Astrocyte (in vitro differentiated cells and primary cell): ENCODE measurements at regions not wholly inside any gene's neighbourhood (a gene's known extent, or its start where the extent isn't known, plus 50 kb on each side); places are given as distances from the start of the nearest gene placed in this dataset.

Experiments
- DNase-seq: peaks from one replicate; pipeline ENCODE4 v3.0.0-alpha.2; 2010; ENCODE audit warnings: low read depth
- FAIRE-seq: peaks from 2 replicates; lab custom pipeline; 2011; peaks lifted over from hg19 to GRCh38; lab: Jason Lieb, UNC
- H2AFZ ChIP-seq: 2 replicates; pipeline ENCODE4 v1.6.0; 2012; ENCODE audit warnings: low read depth, low read length, inconsistent platforms
- H3K27ac ChIP-seq: 2 replicates; pipeline ENCODE4 v1.5.1; 2011; ENCODE audit warnings: low read depth, low read length, inconsistent platforms
- H3K27me3 ChIP-seq: 2 replicates; pipeline ENCODE4 v1.6.0; 2011; ENCODE audit warnings: low read length, inconsistent platforms; ENCODE audit not compliant: insufficient read depth
- H3K36me3 ChIP-seq: 2 replicates; pipeline ENCODE4 v1.5.1; 2011; ENCODE audit warnings: low read length, inconsistent platforms; ENCODE audit not compliant: insufficient read depth
- H3K4me1 ChIP-seq: 2 replicates; pipeline ENCODE4 v1.5.1; 2011; ENCODE audit warnings: low read length, inconsistent platforms; ENCODE audit not compliant: insufficient read depth
- H3K4me2 ChIP-seq: 2 replicates; pipeline ENCODE4 v1.6.0; 2012; ENCODE audit warnings: low read length, inconsistent platforms
- H3K4me3 ChIP-seq: 2 replicates; pipeline ENCODE4 v1.5.1; 2011; ENCODE audit warnings: low read depth, mild to moderate bottlenecking, low read length, inconsistent platforms; ENCODE audit not compliant: insufficient read depth
- H3K79me2 ChIP-seq: 2 replicates; pipeline ENCODE4 v1.6.0; 2012; ENCODE audit warnings: mild to moderate bottlenecking, low read length, inconsistent platforms; ENCODE audit not compliant: insufficient read depth
- H3K9ac ChIP-seq: 2 replicates; pipeline ENCODE4 v1.6.0; 2012; ENCODE audit warnings: mild to moderate bottlenecking, low read length, inconsistent platforms
- H3K9me3 ChIP-seq: 2 replicates; pipeline ENCODE4 v1.5.1; 2012; ENCODE audit warnings: low read depth, mild to moderate bottlenecking, low read length, inconsistent platforms; ENCODE audit not compliant: insufficient read depth
- H4K20me1 ChIP-seq: 2 replicates; pipeline ENCODE4 v1.6.0; 2012; ENCODE audit warnings: low read length, inconsistent platforms; ENCODE audit not compliant: insufficient read depth
- H3K27ac Mint-ChIP-seq: one replicate; pipeline ENCODE4 v1.8.0; 2021; ENCODE audit warnings: mild to moderate bottlenecking, mixed read lengths; ENCODE audit not compliant: unreplicated experiment
- H3K27me3 Mint-ChIP-seq: one replicate; pipeline ENCODE4 v1.8.0; 2021; ENCODE audit warnings: low read depth, mixed read lengths; ENCODE audit not compliant: unreplicated experiment
- H3K36me3 Mint-ChIP-seq: one replicate; pipeline ENCODE4 v1.8.0; 2021; ENCODE audit warnings: low read depth, mixed read lengths; ENCODE audit not compliant: unreplicated experiment
- H3K4me1 Mint-ChIP-seq: one replicate; pipeline ENCODE4 v1.8.0; 2021; ENCODE audit warnings: low read depth, mixed read lengths; ENCODE audit not compliant: unreplicated experiment
- H3K4me3 Mint-ChIP-seq: one replicate; pipeline ENCODE4 v1.8.0; 2021; ENCODE audit warnings: mild to moderate bottlenecking, moderate library complexity, mixed read lengths; ENCODE audit not compliant: unreplicated experiment
- H3K9me3 Mint-ChIP-seq: one replicate; pipeline ENCODE4 v1.8.0; 2021; ENCODE audit warnings: mild to moderate bottlenecking, mixed read lengths; ENCODE audit not compliant: unreplicated experiment
- CTCF ChIP-seq: IDR thresholded peaks from 2 replicates; pipeline ENCODE4 v1.5.1; 2011; ENCODE audit warnings: low read depth, mild to moderate bottlenecking, inconsistent platforms, low read length, moderate library complexity; ENCODE audit not compliant: insufficient read depth
- EZH2 ChIP-seq: IDR thresholded peaks from 2 replicates; pipeline ENCODE4 v1.6.1; 2012; ENCODE audit warnings: mild to moderate bottlenecking, low read length, inconsistent platforms; ENCODE audit not compliant: insufficient read depth

GRCh38 chr2:66694087-66694860, 259.3 kb downstream of the MEIS1 start:
- Histone ChIP-seq H3K27ac (no peak overlapping the region), H2AFZ (no peak overlapping the region), H4K20me1 (no peaks in the 10 kb centered on the region), H3K79me2 (no peaks in the 10 kb centered on the region), H3K27me3 (no peaks in the 10 kb centered on the region), H3K4me3 (no peak overlapping the region), H3K4me1 (no peaks in the 10 kb centered on the region), H3K36me3 (no peaks in the 10 kb centered on the region), H3K9me3 (no peaks in the 10 kb centered on the region), H3K4me2 (no peak overlapping the region), H3K9ac (no peak overlapping the region)
- H3K27ac Mint-ChIP-seq = no peak overlapping the region
- H3K4me3 Mint-ChIP-seq = no peak overlapping the region
- DNase-seq (no peak), FAIRE-seq (no peak)
- H3K4me1 Mint-ChIP-seq = peaks cover 3% of the 10 kb centered on the region
- no peaks in the 10 kb centered on the region for H3K9me3 Mint-ChIP-seq
- TF ChIP-seq EZH2 = no peak
- no peak for TF ChIP-seq CTCF
- no peaks in the 10 kb centered on the region for H3K36me3 Mint-ChIP-seq
- H3K27me3 Mint-ChIP-seq = no peaks in the 10 kb centered on the region

- no peak for FAIRE-seq
- H3K4me1 Mint-ChIP-seq = peaks cover 3% of the 10 kb centered on the region
- Histone ChIP-seq H3K9ac (no peak overlapping the region), H3K36me3 (no peaks in the 10 kb centered on the region), H3K27ac (no peak overlapping the region), H3K4me2 (no peak overlapping the region), H3K9me3 (no peaks in the 10 kb centered on the region), H3K4me3 (no peak overlapping the region), H4K20me1 (no peaks in the 10 kb centered on the region), H3K4me1 (no peaks in the 10 kb centered on the region), H3K79me2 (no peaks in the 10 kb centered on the region), H2AFZ (no peak overlapping the region), H3K27me3 (no peaks in the 10 kb centered on the region)
- no peak for DNase-seq
- no peak overlapping the region for H3K4me3 Mint-ChIP-seq
- H3K27me3 Mint-ChIP-seq = no peaks in the 10 kb centered on the region
- no peaks in the 10 kb centered on the region for H3K36me3 Mint-ChIP-seq
- no peaks in the 10 kb centered on the region for H3K9me3 Mint-ChIP-seq
- no peak overlapping the region for H3K27ac Mint-ChIP-seq
- TF ChIP-seq CTCF (no peak), EZH2 (no peak)
Observed at GRCh38 chr2:66695226-66695735, 260.4 kb downstream of the MEIS1 start.

- no peak overlapping the region for H3K27ac ChIP-seq
Observed at GRCh38 chr2:66696374-66696773, 261.4 kb downstream of the MEIS1 start.

More at GRCh38 chr2:66696374-66696773, 261.4 kb downstream of the MEIS1 start:
- Histone ChIP-seq H3K4me2 (no peak overlapping the region), H2AFZ (no peak overlapping the region), H3K27me3 (no peaks in the 10 kb centered on the region), H3K36me3 (no peaks in the 10 kb centered on the region), H3K4me1 (no peaks in the 10 kb centered on the region), H3K9me3 (no peaks in the 10 kb centered on the region), H3K9ac (no peak overlapping the region), H4K20me1 (no peaks in the 10 kb centered on the region), H3K4me3 (no peak overlapping the region), H3K79me2 (no peaks in the 10 kb centered on the region)
- DNase-seq (no peak), FAIRE-seq (no peak)
- Mint-ChIP-seq H3K36me3 (no peaks in the 10 kb centered on the region), H3K27me3 (no peaks in the 10 kb centered on the region), H3K9me3 (no peaks in the 10 kb centered on the region), H3K4me1 (peaks cover 3% of the 10 kb centered on the region), H3K4me3 (no peak overlapping the region), H3K27ac (no peak overlapping the region)
- TF ChIP-seq CTCF (no peak), EZH2 (no peak)
